Panc1 (cell line): ENCODE measurements at regions not wholly inside any gene's neighbourhood (a gene's known extent, or its start where the extent isn't known, plus 50 kb on each side); places are given as distances from the start of the nearest gene placed in this dataset.

Experiments
- ATAC-seq: fragments of 200-7000 bp; cut with Tn5 transposase; 2 replicates; pipeline ENCODE4 v1.9.1; 2020; ENCODE audit warnings: mild to moderate bottlenecking, moderate library complexity
- BruUV-seq: library from RNA; stranded (reverse); fragments of 400-500 nt; replicated peaks from 2 replicates; lab custom pipeline; 2021; lab: Mats Ljungman, UMichigan
- CTCF ChIA-PET: fragments of 300-600 bp; sonication (Branson Sonifier 250); formaldehyde crosslinking; loops from one replicate; lab custom pipeline; 2022; ENCODE audit warnings: antibody characterized with exemption; lab: Charles Lee
- POLR2A ChIA-PET: fragments of 300-600 bp; sonication (Branson Sonifier 250); formaldehyde crosslinking; loops from one replicate; lab custom pipeline; 2022; ENCODE audit warnings: antibody characterized with exemption; lab: Charles Lee
- DNase-seq: peaks from one replicate; pipeline ENCODE4 v3.0.0-alpha.2; 2010; ENCODE audit warnings: low read depth, low spot score
- H3K27ac ChIP-seq: 2 replicates; pipeline ENCODE4 v1.5.1; 2011; ENCODE audit warnings: mild to moderate bottlenecking, low read length, inconsistent platforms
- H3K27me3 ChIP-seq: fragments of 200-500 bp; sonication (Bioruptor generic); 2 replicates; pipeline ENCODE4 v1.6.0; 2014; ENCODE audit warnings: low read length, inconsistent platforms; ENCODE audit not compliant: control insufficient read depth, insufficient read depth
- H3K36me3 ChIP-seq: fragments of 200-500 bp; sonication (Bioruptor generic); 2 replicates; pipeline ENCODE4 v1.5.1; 2014; ENCODE audit warnings: inconsistent platforms, mild to moderate bottlenecking, low read length, moderate library complexity; ENCODE audit not compliant: control insufficient read depth, insufficient read depth
- H3K4me1 ChIP-seq: 2 replicates; pipeline ENCODE4 v1.5.1; 2011; ENCODE audit warnings: inconsistent platforms, mild to moderate bottlenecking, low read length, moderate library complexity; ENCODE audit not compliant: control insufficient read depth, insufficient read depth
- H3K4me3 ChIP-seq, 2 experiments: 2 replicates each; pipeline ENCODE4 v1.5.1; 2011 to 2012; ENCODE audit warnings: low read depth in 2 of 2, low read length in 2 of 2, mild to moderate bottlenecking in 2 of 2, inconsistent platforms in 1 of 2, moderate library complexity in 1 of 2
- H3K9me3 ChIP-seq: fragments of 200-500 bp; sonication (Bioruptor generic); 2 replicates; pipeline ENCODE4 v1.5.1; 2014; ENCODE audit warnings: low read depth, mild to moderate bottlenecking, inconsistent platforms, low read length, moderate library complexity; ENCODE audit not compliant: control insufficient read depth, insufficient read depth
- POLR2AphosphoS5 ChIP-seq: IDR thresholded peaks from 2 replicates; pipeline ENCODE4 v1.6.1; 2012; ENCODE audit warnings: mild to moderate bottlenecking, low read depth, low read length, moderate library complexity
- SIN3A ChIP-seq: IDR thresholded peaks from 2 replicates; pipeline ENCODE4 v1.6.1; 2012; ENCODE audit warnings: low read depth, mild to moderate bottlenecking, low read length, moderate library complexity, borderline replicate concordance; ENCODE audit not compliant: insufficient read depth
- TCF7L2 ChIP-seq: IDR thresholded peaks from 2 replicates; pipeline ENCODE4 v1.6.1; 2011; ENCODE audit warnings: mild to moderate bottlenecking, low read depth, low read length, inconsistent platforms
- in situ Hi-C: cut with HindIII; loops from 2 replicates; pipeline ENCODE4 v1.10.0; 2016; ENCODE audit warnings: low sequenced_read_pairs, low pct_unique_long_range_greater_than_20kb
- intact Hi-C: fragments of 100-400 bp; cut with micrococcal nuclease; formaldehyde crosslinking; loops from one replicate; pipeline ENCODE4 v1.10.0; 2022; ENCODE audit not compliant: unreplicated experiment
- TF ChIP-seq, protein P1 (sequence below), 2 experiments: IDR thresholded peaks; 2 replicates each; pipeline ENCODE4 v1.6.1; 2011 to 2012; ENCODE audit warnings: low read depth in 2 of 2, control low read depth in 1 of 2, low read length in 1 of 2, mild to moderate bottlenecking in 1 of 2, moderate library complexity in 1 of 2; ENCODE audit not compliant: insufficient read depth in 1 of 2
- TF ChIP-seq, protein P2 (sequence below): fragments of 450-650 bp; IDR thresholded peaks from 2 replicates; pipeline ENCODE4 v1.5.1; 2017; ENCODE audit warnings: mild to moderate bottlenecking

DNA sequence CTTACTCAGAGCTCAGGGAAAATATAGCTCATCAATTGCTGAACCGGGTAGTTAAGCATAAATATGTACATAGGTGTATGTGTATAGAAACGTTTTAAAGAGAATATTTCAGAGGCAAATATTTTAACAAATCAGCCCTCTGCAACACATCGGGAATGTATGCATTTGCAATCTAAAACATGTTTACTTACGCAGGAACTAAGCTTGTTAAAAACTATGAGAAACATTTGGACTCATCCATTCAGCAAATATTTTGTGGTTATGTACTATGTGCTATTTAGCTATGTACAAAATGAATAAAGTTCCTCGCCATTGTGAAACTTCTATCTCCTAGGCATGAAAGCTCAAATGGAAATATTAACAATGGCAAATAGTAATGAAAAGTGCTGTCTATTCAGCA, 469.9 kb downstream of the ARHGEF28 start:
- no TSS peak for BruUV-seq
- in situ Hi-C loops = no loop called here
- H3K27ac ChIP-seq = no peak overlapping the region
- H3K4me1 ChIP-seq = no peaks in the 10 kb centered on the region
- intact Hi-C loops = no loop called here
- H3K36me3 ChIP-seq = no peaks in the 10 kb centered on the region
- TF ChIP-seq TCF7L2 = no peak
- TF ChIP-seq SIN3A = no peak
- TF ChIP-seq, protein P1, sequence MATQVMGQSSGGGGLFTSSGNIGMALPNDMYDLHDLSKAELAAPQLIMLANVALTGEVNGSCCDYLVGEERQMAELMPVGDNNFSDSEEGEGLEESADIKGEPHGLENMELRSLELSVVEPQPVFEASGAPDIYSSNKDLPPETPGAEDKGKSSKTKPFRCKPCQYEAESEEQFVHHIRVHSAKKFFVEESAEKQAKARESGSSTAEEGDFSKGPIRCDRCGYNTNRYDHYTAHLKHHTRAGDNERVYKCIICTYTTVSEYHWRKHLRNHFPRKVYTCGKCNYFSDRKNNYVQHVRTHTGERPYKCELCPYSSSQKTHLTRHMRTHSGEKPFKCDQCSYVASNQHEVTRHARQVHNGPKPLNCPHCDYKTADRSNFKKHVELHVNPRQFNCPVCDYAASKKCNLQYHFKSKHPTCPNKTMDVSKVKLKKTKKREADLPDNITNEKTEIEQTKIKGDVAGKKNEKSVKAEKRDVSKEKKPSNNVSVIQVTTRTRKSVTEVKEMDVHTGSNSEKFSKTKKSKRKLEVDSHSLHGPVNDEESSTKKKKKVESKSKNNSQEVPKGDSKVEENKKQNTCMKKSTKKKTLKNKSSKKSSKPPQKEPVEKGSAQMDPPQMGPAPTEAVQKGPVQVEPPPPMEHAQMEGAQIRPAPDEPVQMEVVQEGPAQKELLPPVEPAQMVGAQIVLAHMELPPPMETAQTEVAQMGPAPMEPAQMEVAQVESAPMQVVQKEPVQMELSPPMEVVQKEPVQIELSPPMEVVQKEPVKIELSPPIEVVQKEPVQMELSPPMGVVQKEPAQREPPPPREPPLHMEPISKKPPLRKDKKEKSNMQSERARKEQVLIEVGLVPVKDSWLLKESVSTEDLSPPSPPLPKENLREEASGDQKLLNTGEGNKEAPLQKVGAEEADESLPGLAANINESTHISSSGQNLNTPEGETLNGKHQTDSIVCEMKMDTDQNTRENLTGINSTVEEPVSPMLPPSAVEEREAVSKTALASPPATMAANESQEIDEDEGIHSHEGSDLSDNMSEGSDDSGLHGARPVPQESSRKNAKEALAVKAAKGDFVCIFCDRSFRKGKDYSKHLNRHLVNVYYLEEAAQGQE (IDR thresholded peaks at IDR 0.05; ENCODE audit: insufficient read depth in 1 of 2, low read depth in 2 of 2, low read length in 1 of 2) = no peak
- TF ChIP-seq, protein P2, sequence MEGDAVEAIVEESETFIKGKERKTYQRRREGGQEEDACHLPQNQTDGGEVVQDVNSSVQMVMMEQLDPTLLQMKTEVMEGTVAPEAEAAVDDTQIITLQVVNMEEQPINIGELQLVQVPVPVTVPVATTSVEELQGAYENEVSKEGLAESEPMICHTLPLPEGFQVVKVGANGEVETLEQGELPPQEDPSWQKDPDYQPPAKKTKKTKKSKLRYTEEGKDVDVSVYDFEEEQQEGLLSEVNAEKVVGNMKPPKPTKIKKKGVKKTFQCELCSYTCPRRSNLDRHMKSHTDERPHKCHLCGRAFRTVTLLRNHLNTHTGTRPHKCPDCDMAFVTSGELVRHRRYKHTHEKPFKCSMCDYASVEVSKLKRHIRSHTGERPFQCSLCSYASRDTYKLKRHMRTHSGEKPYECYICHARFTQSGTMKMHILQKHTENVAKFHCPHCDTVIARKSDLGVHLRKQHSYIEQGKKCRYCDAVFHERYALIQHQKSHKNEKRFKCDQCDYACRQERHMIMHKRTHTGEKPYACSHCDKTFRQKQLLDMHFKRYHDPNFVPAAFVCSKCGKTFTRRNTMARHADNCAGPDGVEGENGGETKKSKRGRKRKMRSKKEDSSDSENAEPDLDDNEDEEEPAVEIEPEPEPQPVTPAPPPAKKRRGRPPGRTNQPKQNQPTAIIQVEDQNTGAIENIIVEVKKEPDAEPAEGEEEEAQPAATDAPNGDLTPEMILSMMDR = no peak
- no peak for TF ChIP-seq POLR2AphosphoS5
- H3K4me3 ChIP-seq = no peak overlapping the region
- ChIA-PET CTCF (no interaction called here), POLR2A (no interaction called here)
- no peaks in the 10 kb centered on the region for H3K9me3 ChIP-seq
- no peak for DNase-seq
- ATAC-seq = no peak
- H3K27me3 ChIP-seq = no peaks in the 10 kb centered on the region

DNA sequence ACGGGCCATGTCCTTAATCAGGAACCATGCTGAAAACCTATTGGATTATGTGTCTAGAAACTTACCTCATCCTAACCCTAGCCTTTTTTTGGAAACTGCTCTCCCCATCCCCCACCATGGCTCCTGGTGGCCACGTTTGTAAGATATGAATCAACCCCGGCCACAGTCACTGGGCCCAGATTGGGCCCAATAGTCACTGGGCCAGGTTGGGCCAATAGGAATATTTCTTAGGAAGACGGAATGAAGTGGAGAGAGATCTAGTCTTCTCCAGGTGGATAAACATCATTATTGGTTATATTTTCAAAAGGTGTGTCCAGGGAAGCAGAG, 468.7 kb downstream of the ARHGEF28 start:
- TF ChIP-seq, protein P1 (IDR thresholded peaks at IDR 0.05; ENCODE audit: insufficient read depth in 1 of 2, low read depth in 2 of 2, low read length in 1 of 2) = no peak
- TF ChIP-seq, protein P2 = no peak
- TF ChIP-seq POLR2AphosphoS5 (no peak), TCF7L2 (no peak), SIN3A (no peak)
- intact Hi-C loops (no loop called here), in situ Hi-C loops (no loop called here)
- no peaks in the 10 kb centered on the region for H3K9me3 ChIP-seq
- H3K4me1 ChIP-seq = no peaks in the 10 kb centered on the region
- POLR2A ChIA-PET = no interaction called here
- no TSS peak for BruUV-seq
- H3K4me3 ChIP-seq = no peak overlapping the region
- ATAC-seq = no peak
- H3K27ac ChIP-seq = no peak overlapping the region
- H3K36me3 ChIP-seq = no peaks in the 10 kb centered on the region
- no peak for DNase-seq
- CTCF ChIA-PET = no interaction called here
- no peaks in the 10 kb centered on the region for H3K27me3 ChIP-seq
